ENCODE measurements at regions not wholly inside any gene's neighbourhood (a gene's known extent, or its start where the extent isn't known, plus 50 kb on each side); places are given as distances from the start of the nearest gene placed in this dataset.
"Not testable (repeated sequence)": the region's sequence is repeated elsewhere in the genome, so short reads cannot be mapped to it uniquely, and the experiment has no call there.

- not testable (repeated sequence) for TF ChIP-seq CTCF, POLR2A, POLR2AphosphoS5 (IDR thresholded peaks at IDR 0.05)
Measured at GRCh38 chr22:23439581-23439980, 140.5 kb downstream of the IGLL1 start.

All from stomach (tissue), 4 donors.